Smooth muscle cell (in vitro differentiated cells): ENCODE measurements at regions not wholly inside any gene's neighbourhood (a gene's known extent, or its start where the extent isn't known, plus 50 kb on each side); places are given as distances from the start of the nearest gene placed in this dataset.
"Not testable (repeated sequence)": the region's sequence is repeated elsewhere in the genome, so short reads cannot be mapped to it uniquely, and the experiment has no call there.

Experiments used
- DNase-seq: peaks from one replicate; lab custom pipeline; 2025; ENCODE audit not compliant: unreplicated experiment; lab: John Stamatoyannopoulos, UW
- H2AFZ ChIP-seq: fragments of 200-600 bp; sonication (generic); 2 replicates; pipeline ENCODE4 v1.6.0; 2016; ENCODE audit warnings: antibody characterized with exemption, low read depth, mild to moderate bottlenecking
- H3F3A ChIP-seq: fragments of 200-600 bp; sonication (generic); 2 replicates; pipeline ENCODE4 v1.6.0; 2017; ENCODE audit warnings: antibody characterized with exemption, low read depth
- H3K27ac ChIP-seq: fragments of 200-600 bp; sonication (generic); 2 replicates; pipeline ENCODE4 v1.5.1; 2016; ENCODE audit warnings: low read depth, mild to moderate bottlenecking
- H3K27me3 ChIP-seq: fragments of 200-600 bp; sonication (generic); 2 replicates; pipeline ENCODE4 v1.6.1; 2016; ENCODE audit warnings: low read depth, mild to moderate bottlenecking
- H3K36me3 ChIP-seq: fragments of 200-600 bp; sonication (generic); 2 replicates; pipeline ENCODE4 v1.5.1; 2016; ENCODE audit warnings: low read depth
- H3K4me1 ChIP-seq: fragments of 200-600 bp; sonication (generic); 2 replicates; pipeline ENCODE4 v1.5.1; 2016; ENCODE audit warnings: low read depth
- H3K4me2 ChIP-seq: fragments of 200-600 bp; sonication (generic); 2 replicates; pipeline ENCODE4 v1.6.0; 2016; ENCODE audit warnings: mild to moderate bottlenecking
- H3K4me3 ChIP-seq: fragments of 200-600 bp; sonication (generic); 2 replicates; pipeline ENCODE4 v1.5.1; 2016; ENCODE audit warnings: mild to moderate bottlenecking
- H3K79me2 ChIP-seq: fragments of 200-600 bp; sonication (generic); 2 replicates; pipeline ENCODE4 v1.6.0; 2016; ENCODE audit warnings: low read depth, mild to moderate bottlenecking
- H3K9ac ChIP-seq: fragments of 200-600 bp; sonication (generic); 2 replicates; pipeline ENCODE4 v1.6.0; 2016; ENCODE audit warnings: low read depth
- H3K9me3 ChIP-seq: fragments of 200-600 bp; sonication (generic); replicated peaks from 2 replicates; pipeline ENCODE4 v1.5.1; 2016; ENCODE audit warnings: low read depth
- H4K20me1 ChIP-seq: fragments of 200-600 bp; sonication (generic); 2 replicates; pipeline ENCODE4 v1.6.0; 2016; ENCODE audit warnings: low read depth
- CTCF ChIP-seq: fragments of 200-600 bp; sonication (generic); IDR thresholded peaks from 2 replicates; pipeline ENCODE4 v1.5.1; 2017; ENCODE audit warnings: borderline replicate concordance, mild to moderate bottlenecking, antibody characterized with exemption; ENCODE audit not compliant: insufficient read depth, poor library complexity, severe bottlenecking
- WGBS: methylation state at CpG from one replicate; pipeline ENCODE4 v1.1.7; 2016; ENCODE audit warnings: low lambda C conversion rate; 5-methylcytosine and 5-hydroxymethylcytosine counted together

- no peaks in the 10 kb centered on the region for H3K9me3 ChIP-seq
- no peaks in the 10 kb centered on the region for H3K36me3 ChIP-seq
- no peaks in the 10 kb centered on the region for H3K79me2 ChIP-seq
- H3K4me1 ChIP-seq = no peaks in the 10 kb centered on the region
- no peak overlapping the region for H3K27ac ChIP-seq
- TF ChIP-seq CTCF = no peak
- H3K4me2 ChIP-seq = no peak overlapping the region
- no peak overlapping the region for H3K9ac ChIP-seq
- no peak for DNase-seq
- H4K20me1 ChIP-seq = no peaks in the 10 kb centered on the region
- WGBS = 96% methylated on average over 3 of the region's 3 CpGs
- no peak overlapping the region for H2AFZ ChIP-seq
- no peak overlapping the region for H3K4me3 ChIP-seq
- H3F3A ChIP-seq = no peaks in the 10 kb centered on the region
- H3K27me3 ChIP-seq = no peaks in the 10 kb centered on the region
Observed at GRCh38 chr12:33041562-33041961, 145.0 kb upstream of the PKP2 start.

- not testable (repeated sequence) for H3K27ac ChIP-seq, H3K9me3 ChIP-seq, H3K36me3 ChIP-seq, DNase-seq, H3F3A ChIP-seq, H4K20me1 ChIP-seq, H3K79me2 ChIP-seq, H3K4me1 ChIP-seq, H3K4me3 ChIP-seq, H3K9ac ChIP-seq, H2AFZ ChIP-seq, H3K4me2 ChIP-seq, H3K27me3 ChIP-seq
- WGBS = 96% methylated on average over 19 of the region's 19 CpGs
Observed at GRCh38 chr12:33033999-33034398, 137.4 kb upstream of the PKP2 start.

GRCh38 chr12:33026791-33027190, 130.2 kb upstream of the PKP2 start:
- Histone ChIP-seq H3K4me1 (no peaks in the 10 kb centered on the region), H3K79me2 (no peaks in the 10 kb centered on the region), H3K9ac (no peak overlapping the region), H3F3A (no peaks in the 10 kb centered on the region), H3K9me3 (no peaks in the 10 kb centered on the region), H2AFZ (no peak overlapping the region), H3K4me3 (no peak overlapping the region), H3K36me3 (no peaks in the 10 kb centered on the region), H4K20me1 (no peaks in the 10 kb centered on the region), H3K27me3 (no peaks in the 10 kb centered on the region), H3K4me2 (no peak overlapping the region), H3K27ac (no peak overlapping the region)
- DNase-seq = no peak
- TF ChIP-seq CTCF = no peak

- H3K9me3 ChIP-seq, H3K4me1 ChIP-seq, DNase-seq, H3K27me3 ChIP-seq, H3K36me3 ChIP-seq, H4K20me1 ChIP-seq, H3K27ac ChIP-seq, H3K4me3 ChIP-seq, H3F3A ChIP-seq, H3K79me2 ChIP-seq, H3K9ac ChIP-seq, H3K4me2 ChIP-seq, H2AFZ ChIP-seq: not testable (repeated sequence)
- 94% methylated on average over 7 of the region's 20 CpGs for WGBS
Observed at GRCh38 chr12:33022724-33023123, 126.1 kb upstream of the PKP2 start.

GRCh38 chr12:33017029-33017428, 120.5 kb upstream of the PKP2 start:
- not testable (repeated sequence) for H3F3A ChIP-seq, H3K9me3 ChIP-seq, DNase-seq, H3K4me3 ChIP-seq, H2AFZ ChIP-seq, H3K36me3 ChIP-seq, H3K4me2 ChIP-seq, H4K20me1 ChIP-seq, H3K79me2 ChIP-seq, H3K4me1 ChIP-seq, H3K27me3 ChIP-seq, H3K9ac ChIP-seq, H3K27ac ChIP-seq
- 59% methylated on average over 2 of the region's 2 CpGs for WGBS
